ENCODE measurements at regions not wholly inside any gene's neighbourhood (a gene's known extent, or its start where the extent isn't known, plus 50 kb on each side); places are given as distances from the start of the nearest gene placed in this dataset.
"Not testable (repeated sequence)": the region's sequence is repeated elsewhere in the genome, so short reads cannot be mapped to it uniquely, and the experiment has no call there.

DNA sequence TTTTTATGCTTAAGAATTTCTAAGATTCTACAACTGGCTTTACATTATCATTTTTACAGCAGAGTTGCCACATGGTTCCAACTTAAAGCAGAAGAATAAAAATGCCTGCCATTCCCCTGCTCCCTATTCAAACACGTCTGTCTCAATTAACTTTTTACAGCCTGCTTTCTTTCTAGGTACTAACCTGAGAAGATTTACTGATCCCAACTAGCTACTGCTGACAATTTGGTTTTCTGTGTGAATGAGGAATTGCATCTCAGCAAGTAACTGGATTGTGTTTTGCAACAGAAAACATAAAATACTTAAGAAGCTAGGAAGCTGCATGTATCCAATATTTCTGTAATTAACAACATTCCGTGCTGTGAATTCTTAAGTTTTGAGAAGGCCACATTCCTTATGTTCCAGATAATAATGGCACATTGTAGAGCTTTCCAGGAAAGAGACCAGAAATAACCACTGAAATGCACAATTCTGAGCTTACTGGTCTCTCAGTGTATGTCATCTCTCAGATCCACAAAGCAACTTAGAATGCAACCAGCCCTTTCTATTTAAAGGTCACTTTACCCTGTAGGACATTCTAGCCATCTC is 306.8 kb upstream of the NMUR2 start:
- no peak for FAIRE-seq

DNA sequence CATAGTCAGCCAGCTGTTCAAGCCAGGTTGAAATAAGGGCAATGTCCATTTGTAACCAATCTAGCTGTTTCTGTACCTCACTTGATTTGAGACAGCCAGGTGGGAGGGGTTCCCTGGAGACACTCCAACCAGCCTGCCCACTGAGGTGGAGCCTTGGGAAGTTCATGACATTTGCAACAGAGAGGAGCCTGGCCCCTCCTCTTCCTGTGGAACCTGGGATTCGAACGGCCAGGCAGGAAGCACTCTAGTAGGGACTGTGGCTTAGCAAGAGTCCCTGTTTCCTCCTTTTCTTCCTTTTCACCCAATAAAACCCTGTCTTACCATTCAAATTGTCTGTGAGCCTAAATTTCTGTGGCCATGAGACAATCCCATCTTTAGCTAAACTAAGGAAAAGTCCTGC is 312.3 kb upstream of the NMUR2 start:
- no peak for FAIRE-seq

DNA sequence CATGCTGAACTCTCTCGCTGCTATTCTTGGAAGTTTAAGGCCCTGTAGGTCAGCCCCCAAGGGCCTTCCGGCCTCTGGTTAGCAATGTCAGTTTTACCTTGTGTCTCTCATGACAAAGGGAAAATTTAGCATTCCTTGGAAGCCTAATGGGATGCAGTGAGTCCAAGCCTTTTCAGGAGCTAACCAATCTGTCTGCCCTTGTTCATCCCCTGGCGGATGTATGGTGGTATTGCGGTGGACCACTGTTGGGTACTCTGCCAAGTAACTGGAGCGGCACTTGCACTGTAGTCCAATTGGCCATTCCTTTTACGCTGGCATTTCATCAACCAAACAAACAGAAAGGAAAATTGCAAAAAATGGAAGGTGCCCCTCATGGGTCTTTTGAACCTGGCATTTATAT is 318.4 kb upstream of the NMUR2 start:
- no peak for FAIRE-seq

DNA sequence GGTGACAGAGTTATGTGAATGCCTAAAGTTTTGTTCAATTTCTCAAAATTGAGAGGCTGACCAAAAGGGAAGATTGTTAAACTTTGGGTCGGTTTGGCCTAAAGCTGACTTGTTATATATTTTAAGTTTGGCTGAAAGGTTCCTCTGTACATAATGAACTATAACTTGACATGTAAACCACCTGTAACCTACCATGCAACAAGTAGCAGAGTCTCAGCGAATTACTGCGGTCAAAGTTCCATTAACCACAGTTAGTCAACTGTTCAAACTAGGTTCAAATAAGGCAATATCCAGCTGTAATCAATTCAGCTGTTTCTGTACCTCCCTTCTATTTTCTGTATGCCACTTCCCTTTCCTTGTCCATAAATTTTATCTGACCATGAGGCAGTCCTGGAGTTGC is 325.1 kb upstream of the NMUR2 start:
- no peak for FAIRE-seq

DNA sequence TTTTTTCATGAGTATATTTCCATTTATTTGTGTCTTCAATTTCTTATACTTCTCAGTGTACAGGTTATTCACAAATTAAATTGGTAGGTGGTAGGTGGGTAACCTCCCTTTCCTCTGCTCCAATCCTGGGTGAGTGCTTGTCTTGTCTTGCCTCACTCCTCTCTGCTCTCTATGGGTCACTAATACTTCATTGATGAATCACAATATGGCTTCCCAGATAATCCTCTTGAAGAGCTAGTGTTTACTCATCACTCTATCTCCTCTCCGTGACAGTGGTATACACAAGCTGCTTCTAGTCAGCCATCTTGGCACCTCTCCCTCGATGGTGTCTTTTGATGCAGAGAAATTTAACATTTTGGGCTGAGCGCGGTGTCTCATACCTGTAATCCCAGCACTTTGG is 331.8 kb upstream of the NMUR2 start:
- no peak for FAIRE-seq

DNA sequence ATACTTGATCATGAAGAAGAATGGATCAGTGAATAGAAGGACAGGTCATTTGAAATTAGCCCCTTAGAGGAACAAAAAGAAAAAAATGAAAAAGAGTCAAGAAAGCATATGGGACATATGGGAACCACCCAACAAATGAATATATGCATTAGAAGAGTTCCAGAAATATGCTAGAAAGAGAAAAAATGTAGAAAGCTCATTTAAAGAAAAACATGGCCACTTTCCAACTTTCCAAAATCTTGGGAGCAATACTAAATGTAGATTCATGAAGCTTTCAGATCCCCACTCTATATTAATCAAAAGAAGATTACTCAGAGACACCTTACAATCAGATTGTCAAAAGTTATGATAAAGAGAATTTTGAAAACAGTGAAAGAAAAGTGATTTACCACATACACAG is 334.8 kb upstream of the NMUR2 start:
- FAIRE-seq: no peak

DNA sequence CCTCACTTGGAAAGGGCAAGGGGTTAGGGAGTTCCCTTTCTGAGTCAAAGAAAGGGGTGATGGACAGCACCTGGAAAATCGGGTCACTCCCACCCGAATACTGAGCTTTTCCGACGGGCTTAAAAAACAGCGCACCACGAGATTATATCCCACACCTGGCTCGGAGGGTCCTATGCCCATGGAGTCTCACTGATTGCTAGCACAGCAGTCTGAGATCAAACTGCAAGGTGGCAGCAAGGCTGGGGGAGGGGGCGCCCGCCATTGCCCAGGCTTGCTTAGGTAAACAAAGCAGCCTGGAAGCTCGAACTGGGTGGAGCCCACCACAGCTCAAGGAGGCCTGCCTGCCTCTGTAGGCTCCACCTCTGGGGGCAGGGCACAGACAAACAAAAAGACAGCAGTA is 336.0 kb upstream of the NMUR2 start:
- FAIRE-seq: not testable (repeated sequence)

DNA sequence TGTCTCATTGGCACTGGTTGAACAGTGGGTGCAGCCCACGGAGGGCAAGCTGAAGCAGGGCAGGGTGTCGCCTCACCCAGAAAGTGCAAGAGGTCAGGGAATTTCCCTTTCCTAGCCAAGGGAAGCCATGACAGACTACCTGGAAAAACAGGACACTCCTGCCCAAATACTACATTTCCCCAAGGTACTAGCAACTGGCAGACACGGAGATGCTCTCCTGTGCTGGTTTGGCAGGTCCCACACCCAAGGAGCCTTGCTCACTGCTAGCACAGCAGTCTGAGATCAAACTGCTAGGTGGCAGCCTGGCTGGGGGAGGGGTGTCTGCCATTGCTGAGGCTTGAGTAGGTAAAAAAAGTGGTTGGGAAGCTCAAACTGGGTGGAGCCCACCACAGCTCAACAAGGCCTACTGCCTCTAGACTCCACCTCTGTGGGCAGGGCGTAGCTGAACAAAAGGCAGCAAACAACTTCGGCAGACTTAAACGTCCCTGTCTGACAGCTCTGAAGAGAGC is 382.7 kb upstream of the NMUR2 start:
- not testable (repeated sequence) for FAIRE-seq

DNA sequence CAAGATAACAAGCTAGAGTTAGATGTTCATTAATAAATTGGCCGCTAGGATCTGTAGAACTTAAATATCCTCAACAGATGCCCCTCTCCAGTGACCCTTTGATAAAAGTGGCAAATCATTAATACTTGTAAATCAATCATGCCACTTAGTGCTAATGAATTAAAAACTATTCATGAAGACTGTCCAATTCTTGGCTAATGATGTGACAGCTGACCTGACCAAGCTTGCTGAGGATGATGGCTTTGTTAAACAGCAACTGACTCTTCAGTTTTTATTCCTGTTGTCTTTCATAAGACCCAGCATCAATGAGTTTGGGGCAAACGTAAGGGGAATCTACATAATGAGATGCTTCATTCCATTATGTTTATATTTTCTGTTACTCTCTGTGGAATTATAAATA is 396.8 kb upstream of the NMUR2 start:
- no peak for FAIRE-seq

DNA sequence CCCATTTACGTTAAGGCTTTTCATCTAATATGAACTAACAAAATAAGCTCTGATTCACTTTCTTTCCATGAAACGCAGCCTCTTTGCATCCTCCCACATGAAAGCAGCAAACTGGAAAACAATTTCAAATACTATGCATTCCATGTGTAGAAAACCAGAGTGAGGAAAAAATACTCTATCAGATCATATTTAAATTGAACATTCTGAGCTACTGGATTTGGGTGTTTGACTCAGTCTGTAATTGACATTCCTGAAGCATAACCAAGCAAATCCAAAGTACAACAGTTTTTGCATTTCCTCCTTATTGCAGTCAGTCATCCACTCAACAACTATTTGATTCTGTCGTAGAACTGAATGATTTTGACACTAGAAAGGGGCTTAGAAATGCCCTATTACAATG is 399.1 kb upstream of the NMUR2 start:
- FAIRE-seq: no peak

DNA sequence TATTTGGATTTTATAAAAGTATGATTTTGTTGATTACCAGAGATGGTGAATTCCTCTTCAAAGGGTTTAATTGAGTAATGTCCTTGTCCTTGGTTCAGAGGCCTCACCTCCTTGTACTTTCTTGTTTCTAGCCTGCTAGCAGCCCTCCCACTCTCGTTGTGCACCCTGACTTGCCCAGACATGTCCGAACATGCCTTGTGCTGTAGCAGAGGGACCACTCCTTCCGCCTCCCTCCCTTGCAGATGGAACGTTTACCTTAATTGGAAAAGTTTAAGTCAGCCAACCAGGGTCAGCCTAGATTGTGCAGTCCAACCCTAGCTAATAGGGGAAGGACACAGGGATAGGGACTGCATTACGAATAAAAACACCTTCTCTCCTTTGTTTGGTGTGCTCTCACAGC is 406.9 kb upstream of the NMUR2 start:
- FAIRE-seq: no peak

DNA sequence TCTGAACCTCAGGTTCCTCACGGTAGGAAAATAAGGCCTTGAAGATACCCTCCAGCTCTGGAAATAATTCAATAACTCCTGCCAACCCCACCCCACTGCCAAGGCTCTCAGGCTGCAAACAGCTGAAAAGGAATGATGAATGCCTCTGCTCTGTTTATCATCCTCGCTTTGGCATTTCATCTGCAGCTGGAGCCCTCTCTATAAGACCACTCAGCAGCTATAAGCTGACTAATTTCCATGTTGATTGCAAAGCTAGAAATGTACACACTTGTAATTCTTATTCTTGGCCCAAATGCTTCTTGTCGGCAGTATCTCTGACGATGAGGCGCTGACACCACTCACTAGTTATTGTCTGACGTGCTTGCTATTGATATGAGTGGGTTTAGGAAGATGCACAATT is 408.4 kb upstream of the NMUR2 start:
- no peak for FAIRE-seq

DNA sequence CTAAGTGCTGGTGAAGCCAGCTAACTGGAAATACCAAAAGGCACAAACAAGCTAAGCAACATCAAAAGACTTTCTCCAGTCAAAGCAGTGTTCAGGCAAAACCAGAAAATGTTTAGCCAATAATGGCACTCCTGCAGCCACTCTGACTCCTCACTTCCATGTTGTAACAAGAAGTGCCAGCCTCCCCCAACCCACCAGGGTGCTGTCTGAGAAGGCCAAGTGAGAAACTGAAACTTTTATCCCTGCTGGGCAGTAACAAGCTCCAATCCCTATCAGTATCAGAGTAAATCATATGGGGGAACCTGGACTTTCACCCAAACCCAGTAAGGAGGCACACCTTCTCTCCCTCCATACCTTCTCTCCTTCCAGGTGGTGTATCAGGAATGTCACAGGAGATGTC is 414.8 kb upstream of the NMUR2 start:
- no peak for FAIRE-seq

DNA sequence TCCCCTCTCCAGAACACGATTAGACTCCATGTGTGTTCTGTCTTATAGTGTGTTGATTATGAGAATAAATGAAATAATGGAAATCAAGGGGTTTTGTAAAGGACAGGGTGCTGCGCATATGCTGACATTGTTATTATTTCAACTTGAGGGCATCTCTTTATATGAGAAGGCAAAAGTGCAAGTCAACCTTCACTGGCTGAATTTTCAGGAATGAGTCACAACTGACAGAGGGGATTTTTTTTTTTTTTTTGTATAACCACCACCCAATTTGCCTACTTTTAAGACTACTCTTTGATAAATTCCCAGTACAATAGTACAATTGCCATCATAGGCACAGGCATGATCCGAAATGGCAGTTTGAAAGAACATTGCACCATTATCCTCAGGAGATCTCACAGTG is 419.2 kb upstream of the NMUR2 start:
- FAIRE-seq: no peak

DNA sequence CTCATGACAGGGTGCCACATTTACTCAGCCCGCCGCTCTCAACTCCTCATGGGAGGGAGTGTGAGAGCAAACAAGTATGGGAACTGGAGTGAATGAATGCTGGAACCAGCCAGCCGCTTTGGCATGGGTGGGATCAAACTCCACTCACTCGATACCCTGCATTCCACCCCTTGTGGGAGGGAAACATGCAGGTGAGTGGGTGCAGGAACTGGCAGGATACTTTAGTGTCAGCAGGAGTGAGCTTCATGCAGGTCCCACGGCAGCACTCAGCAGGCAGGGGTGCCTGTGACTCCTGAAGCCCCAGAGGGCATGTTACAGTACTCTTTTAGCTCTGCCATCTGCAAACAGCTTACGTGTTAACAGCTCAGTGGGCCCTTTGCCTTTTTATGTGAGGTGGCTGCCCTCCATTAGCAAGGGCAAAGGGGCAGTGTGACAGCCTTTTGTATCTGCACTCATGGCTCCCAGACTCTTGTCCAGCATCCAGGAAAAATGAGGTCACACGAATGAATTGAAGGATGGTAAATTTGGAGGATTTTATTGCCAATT is 433.2 kb upstream of the NMUR2 start:
- FAIRE-seq: no peak

DNA sequence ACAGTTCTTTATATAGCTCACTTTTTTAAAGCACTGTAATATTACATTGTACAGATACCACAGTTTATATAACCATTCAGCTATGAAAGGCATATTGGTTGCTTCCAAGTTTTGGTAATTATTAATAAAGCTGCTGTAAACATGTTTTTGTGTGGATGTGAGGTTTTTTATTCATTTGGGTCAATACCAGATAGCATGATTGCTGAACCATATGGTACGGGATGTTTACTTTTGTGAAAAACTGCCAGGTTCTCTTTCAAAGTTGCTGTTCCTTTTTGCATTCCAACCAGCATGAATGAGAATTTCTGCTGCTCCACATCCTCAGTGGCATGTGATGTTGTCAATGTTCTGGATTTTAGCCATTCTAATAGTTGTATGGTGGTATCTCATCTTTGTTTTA is 439.6 kb upstream of the NMUR2 start:
- no peak for FAIRE-seq

DNA sequence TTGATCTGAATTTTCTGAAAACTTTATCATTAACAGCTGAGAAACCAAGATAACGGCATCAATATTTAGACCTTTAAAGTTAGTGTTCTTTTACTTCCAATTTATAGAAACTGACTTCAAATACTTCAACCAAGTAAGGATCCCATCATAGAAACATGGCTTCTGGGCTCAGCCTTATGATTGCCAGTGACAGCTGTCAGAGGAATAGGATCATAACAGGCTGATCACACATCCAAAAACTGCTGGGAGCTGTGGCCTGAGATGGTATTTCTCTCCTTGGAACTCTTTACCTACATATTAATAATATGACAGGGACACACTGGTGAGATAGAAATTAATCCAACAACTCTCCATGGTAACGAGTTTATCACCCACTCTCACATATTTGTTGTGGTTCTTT is 448.3 kb upstream of the NMUR2 start:
- FAIRE-seq: no peak

DNA sequence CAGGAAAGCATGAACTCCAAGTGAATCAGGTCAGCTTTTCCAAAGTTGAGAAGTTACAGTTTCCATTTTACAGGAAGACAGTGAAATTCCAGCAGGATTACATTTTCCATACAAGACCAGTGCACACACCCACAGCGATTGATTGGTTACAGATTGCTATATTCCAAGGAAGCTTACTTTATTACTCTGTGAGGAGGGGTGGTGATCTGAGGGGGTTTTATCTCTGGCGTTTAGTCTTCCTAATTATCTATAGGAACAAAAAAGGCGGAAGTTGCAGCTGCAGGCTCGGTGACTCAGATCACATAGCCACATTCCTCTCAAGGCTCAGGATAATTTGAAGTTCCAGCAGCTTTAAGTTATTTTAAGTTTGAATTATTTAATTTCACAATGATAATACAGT is 450.4 kb upstream of the NMUR2 start:
- FAIRE-seq: no peak

DNA sequence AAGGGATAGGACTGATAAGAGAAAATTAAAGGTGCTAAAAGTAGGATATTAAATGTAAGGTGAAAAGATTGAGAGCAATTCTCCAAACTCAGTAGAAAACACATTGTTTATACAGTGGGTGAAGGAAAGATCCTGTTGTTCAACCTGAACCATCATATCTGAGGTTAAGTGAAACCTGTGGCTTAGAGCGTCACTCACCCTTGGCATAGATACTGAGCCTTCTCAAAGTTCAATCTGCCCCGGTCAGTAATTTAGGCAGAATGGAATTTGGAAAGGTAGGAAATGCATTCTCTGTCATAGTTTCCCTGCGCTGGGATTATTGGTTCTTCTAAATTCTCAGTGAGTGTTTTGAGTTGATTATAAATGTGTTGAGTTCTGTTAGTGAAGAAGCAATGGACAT is 456.2 kb upstream of the NMUR2 start:
- FAIRE-seq: no peak

DNA sequence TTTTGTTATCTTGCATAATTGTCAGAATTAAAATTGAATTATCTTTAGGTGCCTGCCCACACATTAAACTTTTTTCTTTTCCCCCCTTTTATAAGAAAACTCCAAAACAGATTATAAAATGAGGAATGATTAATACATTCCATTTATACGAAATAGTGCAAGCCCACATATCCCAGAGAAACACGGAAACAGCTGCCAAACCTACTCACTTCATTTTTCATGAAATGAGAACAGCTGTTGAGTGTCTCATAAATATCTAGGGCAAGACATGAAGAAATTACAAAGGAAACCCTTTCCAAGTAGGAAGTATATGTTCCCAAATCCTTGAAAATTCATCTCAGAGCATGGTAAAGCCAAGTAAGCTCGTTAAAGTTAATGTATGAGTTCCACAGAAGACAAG is 459.4 kb upstream of the NMUR2 start:
- no peak for FAIRE-seq

DNA sequence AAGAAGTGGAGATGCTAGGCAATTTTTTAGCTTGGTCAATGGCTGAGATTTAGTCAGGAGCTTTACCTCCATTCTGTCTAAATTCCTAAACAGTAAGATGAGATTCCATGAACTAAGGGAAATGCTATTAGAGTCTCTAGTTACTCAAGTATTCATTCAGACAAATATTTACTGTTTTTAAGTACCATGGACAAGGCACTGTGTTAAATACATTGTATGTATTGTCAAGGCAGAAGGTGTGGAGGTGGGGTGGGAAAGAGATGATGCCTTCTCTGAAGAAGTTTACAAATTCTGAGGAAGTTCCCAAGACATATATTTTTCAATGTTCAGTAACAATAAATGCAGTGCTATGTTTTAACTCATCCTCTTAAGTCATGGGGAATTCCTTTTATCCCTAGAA is 459.9 kb upstream of the NMUR2 start:
- FAIRE-seq: no peak

DNA sequence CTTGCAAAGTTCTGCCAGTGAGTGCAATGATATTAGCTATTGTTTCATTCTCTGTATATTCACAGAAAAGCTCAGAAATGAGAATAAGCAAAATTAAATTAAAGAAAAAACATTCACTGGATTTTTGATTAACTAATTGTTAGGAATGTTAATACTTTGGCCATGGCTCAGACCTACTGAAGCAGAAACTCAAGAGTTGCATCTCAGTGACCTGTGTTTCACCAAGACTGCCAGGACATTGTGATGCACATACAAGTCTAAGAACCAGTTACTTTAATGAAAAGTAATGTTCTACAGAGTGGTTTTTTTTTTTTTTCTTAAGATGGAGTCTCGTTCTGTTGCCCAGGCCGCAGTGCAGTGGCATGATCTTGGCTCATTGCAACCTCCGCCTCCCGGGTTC is 464.9 kb upstream of the NMUR2 start:
- no peak for FAIRE-seq

DNA sequence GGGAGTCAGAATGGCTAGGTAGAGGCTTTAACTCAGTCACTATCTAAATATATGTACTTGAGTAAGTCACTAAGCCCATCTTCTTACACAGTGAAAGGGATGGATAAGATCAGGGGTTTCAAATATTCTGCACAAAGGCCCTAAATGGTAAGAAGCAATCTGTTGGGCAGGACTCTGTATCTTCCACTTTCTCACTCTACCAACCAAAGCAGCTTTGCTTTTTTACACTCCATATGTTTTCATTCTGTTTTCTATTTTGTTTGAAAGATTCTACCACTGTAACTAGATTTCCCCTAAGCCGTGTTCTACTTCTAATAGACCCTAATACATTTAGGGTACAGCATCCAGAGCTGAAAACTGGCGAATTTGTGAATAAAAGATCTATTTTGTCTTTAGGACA is 477.5 kb upstream of the NMUR2 start:
- FAIRE-seq: no peak

DNA sequence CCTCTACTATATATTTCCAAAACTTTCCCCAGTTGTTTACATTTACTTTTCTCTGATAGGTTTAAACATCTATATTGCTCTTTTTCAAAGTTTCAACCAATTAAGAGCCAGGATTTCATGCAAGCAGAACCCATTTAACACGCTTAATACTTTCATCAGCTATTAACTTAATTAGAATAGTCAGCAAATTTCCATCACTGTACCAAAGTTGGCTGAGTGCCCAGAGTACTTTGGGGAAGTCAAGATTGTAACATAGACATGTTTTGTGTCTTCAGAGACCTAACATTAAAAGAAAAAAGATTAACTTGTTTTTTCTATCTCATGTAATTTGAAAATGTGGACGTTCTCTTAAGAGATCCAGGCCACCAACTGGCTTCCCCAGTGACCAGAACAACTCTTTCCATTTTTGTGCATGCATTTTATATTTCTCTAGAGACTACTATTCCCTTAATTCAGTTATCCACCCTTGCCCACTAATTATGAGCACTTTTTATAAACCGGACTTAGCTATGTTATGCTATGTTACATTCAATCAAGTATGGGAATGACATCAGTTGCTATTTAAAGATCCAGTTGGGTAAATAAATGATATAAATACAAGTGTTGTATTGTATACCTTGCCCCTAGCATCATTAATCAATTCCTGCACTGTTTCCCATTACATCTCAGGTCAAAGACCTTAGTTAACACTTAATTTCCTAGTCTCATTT is 478.1 kb upstream of the NMUR2 start:
- FAIRE-seq: no peak

DNA sequence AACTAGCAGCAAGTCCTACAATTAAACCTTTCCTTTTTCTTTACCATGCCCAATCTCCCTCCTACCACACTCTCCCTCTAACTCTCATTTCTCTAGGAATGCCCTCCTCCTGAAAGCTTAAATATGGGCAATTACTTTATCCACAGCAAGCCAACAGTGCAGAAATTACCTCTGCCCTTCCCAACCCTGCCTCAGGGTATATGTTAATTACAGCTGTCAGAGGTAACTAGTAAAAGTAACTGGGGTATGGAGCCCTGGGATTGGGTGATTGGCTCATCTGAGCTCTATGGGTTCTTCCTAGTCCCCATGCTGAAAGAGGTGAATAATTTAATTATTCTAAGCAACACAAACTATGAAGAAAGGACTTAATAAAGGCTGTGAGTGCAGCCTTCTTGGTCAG is 478.9 kb upstream of the NMUR2 start:
- no peak for FAIRE-seq
